HT-29 (cell line): ENCODE measurements at regions not wholly inside any gene's neighbourhood (a gene's known extent, or its start where the extent isn't known, plus 50 kb on each side); places are given as distances from the start of the nearest gene placed in this dataset.

Experiments used
- DNase-seq: peaks from one replicate; pipeline ENCODE4 v3.0.0-alpha.2; 2015; ENCODE audit warnings: low spot score

GRCh38 chr5:165622864-165623536, 2117.6 kb downstream of the MAT2B start:
- no peak for DNase-seq

GRCh38 chr5:165624166-165624946, 2118.9 kb downstream of the MAT2B start:
- DNase-seq = no peak

- no peak for DNase-seq
These were observed 2120.7 kb downstream of the MAT2B start for GRCh38 chr5:165626161-165626560.

GRCh38 chr5:165627548-165628170, 2122.2 kb downstream of the MAT2B start:
- no peak for DNase-seq

GRCh38 chr5:165630261-165630778, 2124.9 kb downstream of the MAT2B start:
- DNase-seq = peak; percentile 76

DNA sequence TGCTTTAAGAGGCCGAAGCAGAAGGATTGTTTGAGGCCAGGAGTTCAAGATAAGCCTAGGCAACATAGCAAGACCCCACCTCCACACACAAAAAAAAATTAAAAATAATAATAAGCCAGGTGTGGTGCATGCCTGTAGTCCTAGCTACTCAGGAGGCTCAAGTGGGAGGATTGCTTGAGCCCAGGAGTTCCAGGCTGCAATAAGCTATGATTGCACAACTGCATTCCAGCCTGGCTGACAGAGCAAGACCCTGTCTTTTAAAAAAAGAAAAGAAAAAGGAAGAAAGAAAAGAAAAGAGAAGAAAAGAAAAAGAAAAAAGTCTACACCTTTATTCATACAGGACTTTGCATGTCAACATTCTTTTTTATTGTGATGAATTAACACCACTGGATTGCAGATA, 2125.8 kb downstream of the MAT2B start:
- no peak for DNase-seq

GRCh38 chr5:165642366-165642765, 2136.9 kb downstream of the MAT2B start:
- DNase-seq = no peak

DNA sequence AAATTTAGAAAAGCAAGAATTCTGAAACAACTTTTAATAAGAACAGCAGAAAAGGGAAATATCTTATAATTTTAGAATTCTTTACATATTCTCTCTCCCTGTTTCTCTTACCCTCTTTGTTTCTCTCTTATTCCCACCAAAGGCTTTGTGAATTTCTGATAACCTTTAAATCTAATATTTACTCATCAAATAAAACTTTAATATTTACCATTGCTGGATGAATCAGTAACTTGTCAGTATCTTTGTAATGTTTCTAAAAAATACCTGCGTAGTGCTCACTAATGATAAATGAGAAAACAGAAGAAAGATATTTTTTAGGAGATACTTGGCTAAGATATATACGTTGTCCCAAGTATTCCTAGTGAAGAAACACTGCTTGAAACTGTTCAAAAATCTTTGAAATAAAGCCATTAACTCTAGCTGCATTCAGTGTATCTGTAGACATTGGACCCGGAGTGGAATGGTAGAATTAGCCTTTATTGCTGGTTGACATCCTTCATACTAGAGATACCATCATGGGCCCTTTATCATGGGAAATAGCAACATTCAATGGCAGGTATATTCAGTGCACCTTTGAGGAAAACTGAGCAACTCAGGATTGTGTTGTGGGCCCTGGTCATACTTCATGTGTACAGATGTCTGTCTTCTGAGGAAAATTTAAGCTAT, 2160.4 kb downstream of the MAT2B start:
- DNase-seq = no peak

- no peak for DNase-seq
These were observed 2168.1 kb downstream of the MAT2B start for GRCh38 chr5:165673499-165673898.

DNA sequence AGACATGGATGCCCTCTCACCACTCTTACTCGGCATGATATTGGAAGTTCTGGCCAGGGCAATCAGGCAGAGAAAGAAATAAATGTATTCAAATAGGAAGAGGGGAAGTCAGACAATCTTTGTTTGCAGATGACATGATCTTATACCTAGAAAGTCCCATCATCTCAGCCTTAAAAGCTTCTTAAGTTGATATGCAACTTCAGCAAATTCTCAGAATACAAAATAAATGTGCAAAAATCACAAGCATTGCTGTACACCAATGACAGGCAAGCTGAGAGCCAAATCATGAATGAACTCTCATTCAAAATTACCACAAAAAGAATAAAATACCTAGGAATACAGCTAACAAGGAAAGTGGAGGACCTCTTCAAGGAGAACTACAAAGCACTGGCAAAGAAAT, 2190.4 kb downstream of the MAT2B start:
- no peak for DNase-seq

- DNase-seq = no peak
These were observed 2200.5 kb downstream of the MAT2B start for GRCh38 chr5:165705960-165706359.

GRCh38 chr5:165712011-165712410, 2206.6 kb downstream of the MAT2B start:
- DNase-seq = no peak

DNA sequence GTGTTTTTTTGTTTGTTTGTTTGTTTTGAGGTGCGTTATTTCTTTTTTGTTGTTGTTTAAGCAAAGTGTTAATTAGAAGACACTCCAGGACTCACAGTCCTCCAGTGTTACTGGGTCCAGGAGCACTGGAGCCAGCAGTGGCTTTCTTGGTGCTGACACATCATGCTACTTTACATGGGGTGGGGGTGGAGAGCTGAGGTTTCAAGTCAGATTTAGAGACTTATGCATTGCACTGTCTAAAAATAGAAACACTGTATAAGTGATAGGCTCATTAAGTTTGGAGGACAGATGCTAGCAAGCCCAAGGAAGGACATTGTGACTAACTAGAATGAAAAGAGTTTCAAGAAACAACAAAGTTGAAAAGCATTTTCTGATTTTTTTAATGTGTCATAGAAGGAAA, 2209.2 kb downstream of the MAT2B start:
- DNase-seq = no peak

DNA sequence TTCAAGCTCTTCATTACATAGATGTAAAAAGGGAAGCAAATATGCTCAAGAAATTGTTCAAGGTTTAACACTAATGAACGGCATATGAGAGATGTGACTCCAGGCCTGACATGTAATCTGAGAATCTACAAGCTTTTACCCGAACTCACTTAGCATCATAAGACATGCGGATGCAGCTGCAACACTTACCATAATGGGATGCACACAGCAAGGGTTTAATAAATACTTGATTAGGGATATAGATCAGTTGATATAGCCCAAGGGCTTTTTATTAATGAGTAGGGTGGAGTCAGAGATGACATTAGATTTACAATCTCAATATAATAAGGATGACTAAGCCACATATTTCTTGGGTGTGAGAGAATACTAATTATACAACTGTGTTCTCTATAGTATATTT, 2215.5 kb downstream of the MAT2B start:
- no peak for DNase-seq

GRCh38 chr5:165722401-165722800, 2217.0 kb downstream of the MAT2B start:
- no peak for DNase-seq

DNA sequence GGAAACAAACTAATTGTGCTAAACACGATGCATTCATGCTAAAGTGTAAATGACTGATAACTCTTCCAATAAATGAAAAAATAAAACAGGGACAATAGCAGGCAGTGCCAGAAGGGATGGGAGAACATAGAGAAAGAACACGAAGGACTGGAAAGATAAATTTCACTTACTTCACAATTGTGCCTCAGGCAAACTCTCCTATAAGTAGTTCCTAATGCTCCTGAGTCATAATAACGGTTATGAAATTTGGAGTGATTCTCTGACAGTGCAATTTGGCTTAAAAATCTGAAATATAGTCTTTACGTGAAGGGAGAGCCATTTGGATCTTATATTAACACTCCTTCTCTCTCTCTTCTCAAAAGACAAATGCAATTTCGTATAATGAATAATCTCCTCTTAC, 2218.5 kb downstream of the MAT2B start:
- no peak for DNase-seq

DNA sequence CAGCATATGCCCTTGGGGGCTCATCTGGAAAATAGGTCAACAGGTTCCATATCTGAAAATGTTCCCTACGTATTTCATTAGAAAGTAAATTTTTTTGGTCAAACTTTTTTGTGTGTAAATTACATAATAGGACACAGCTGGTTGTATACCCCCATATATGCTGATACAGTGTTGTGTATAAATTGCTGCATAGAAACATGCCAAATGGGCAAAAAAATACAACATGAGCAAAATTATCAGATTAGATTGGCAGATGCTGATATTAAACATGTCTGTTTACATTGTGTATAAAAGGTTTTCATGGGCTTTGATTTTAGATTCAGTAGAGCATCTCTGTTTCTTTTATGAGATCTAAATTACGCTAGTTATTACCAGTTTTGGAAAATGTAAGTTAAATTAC, 2223.0 kb downstream of the MAT2B start:
- no peak for DNase-seq

DNA sequence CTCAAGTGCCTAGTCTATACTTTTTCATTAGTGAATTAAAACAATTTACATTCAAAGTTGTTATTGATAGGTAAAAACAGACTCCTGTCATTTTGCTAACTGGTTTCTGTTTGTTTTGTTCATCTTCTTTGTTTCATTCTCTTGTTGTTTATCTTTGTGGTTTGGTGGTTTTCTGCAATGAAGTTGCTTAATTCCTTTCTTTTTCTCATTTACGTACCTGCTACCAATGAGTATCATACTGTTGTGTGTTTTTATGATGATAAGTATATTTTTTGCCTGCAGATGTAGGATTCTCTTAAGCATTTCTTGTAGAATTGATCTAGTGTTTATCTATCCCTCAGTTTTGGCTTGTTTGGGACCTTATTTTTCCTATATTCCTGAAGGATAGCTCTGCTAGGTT, 2230.0 kb downstream of the MAT2B start:
- no peak for DNase-seq

GRCh38 chr5:165739079-165739741, 2233.8 kb downstream of the MAT2B start:
- DNase-seq = no peak

DNA sequence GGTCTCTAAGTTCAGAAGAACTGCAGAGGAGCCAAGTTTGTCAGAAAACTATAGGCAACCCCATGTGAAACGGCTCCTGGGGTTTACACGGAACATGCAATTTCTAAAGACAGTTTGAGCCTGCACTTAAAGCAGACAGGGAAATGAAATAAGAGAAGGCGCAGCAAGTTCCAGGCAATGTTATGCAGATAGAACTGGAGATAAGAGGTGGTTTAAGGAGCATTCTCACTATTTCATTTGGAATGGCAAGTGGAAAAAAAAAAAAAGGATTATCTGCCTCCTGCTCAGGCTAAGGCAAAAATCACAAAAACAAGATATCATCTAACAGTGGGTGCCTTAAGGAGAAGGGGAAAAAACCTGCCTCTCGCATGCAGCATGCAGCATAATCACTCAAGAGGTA, 2252.4 kb downstream of the MAT2B start:
- DNase-seq = no peak

DNA sequence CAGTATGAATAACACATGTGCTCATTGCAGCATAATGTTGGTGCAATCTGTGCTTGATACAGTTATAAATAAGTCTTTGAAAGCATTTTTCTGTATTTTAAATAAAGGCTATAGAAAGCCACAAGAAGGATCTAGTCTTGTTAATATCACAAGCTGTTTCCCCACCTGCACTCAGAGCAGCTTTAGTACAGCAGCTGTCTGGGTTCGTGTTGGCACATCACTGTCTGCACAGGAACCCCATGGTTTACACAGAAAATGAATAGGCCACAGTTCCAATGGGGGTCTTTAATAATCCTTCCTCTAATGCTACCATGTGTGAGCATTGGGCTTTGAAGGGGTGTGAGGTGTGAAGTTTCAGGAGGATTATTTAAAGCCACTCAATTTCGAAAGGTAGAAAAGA, 2269.7 kb downstream of the MAT2B start:
- DNase-seq = no peak

GRCh38 chr5:165779505-165779904, 2274.1 kb downstream of the MAT2B start:
- DNase-seq = no peak
